Kidney (tissue), 13 donors: ENCODE measurements at regions not wholly inside any gene's neighbourhood (a gene's known extent, or its start where the extent isn't known, plus 50 kb on each side); places are given as distances from the start of the nearest gene placed in this dataset.

Experiments
- DNase-seq, 5 donors: peaks; one replicate each; pipeline ENCODE4 v3.0.0-alpha.2; 2013 to 2020
- FAIRE-seq: peaks from 2 replicates; lab custom pipeline; 2012; peaks lifted over from hg19 to GRCh38; lab: Jason Lieb, UNC
- H3K27ac ChIP-seq, 2 donors: one replicate each; pipeline ENCODE4 v1.7.0; 2013; ENCODE audit warnings: low read depth in 2 of 2, low read length in 2 of 2, inconsistent platforms in 1 of 2
- H3K27me3 ChIP-seq: one replicate; pipeline ENCODE4 v1.7.1; 2013; ENCODE audit warnings: low read length, inconsistent platforms; ENCODE audit not compliant: control insufficient read depth, insufficient read depth
- H3K36me3 ChIP-seq, 3 donors: one replicate each; pipeline versions ENCODE4 v1.7.0 to v1.7.1; 2013; ENCODE audit warnings: low read length in 3 of 3, control low read depth in 1 of 3, inconsistent platforms in 1 of 3; ENCODE audit not compliant: insufficient read depth in 3 of 3, control insufficient read depth in 2 of 3
- H3K4me1 ChIP-seq, 3 donors: one replicate each; pipeline versions ENCODE4 v1.7.0 to v1.7.1; 2013; ENCODE audit warnings: low read length in 3 of 3, inconsistent platforms in 1 of 3, low read depth in 1 of 3; ENCODE audit not compliant: control insufficient read depth in 2 of 3, insufficient read depth in 2 of 3
- H3K4me3 ChIP-seq, 3 donors: one replicate each; pipeline versions ENCODE4 v1.7.0 to v1.8.1; 2013; ENCODE audit warnings: low read length in 3 of 3, control low read depth in 1 of 3, inconsistent platforms in 1 of 3
- H3K9ac ChIP-seq, 3 donors: one replicate each; pipeline versions ENCODE4 v1.7.0 to v1.7.1; 2013; ENCODE audit warnings: low read length in 3 of 3, control low read depth in 1 of 3, inconsistent platforms in 1 of 3
- H3K9me3 ChIP-seq, 3 donors: one replicate each; pipeline versions ENCODE4 v1.7.0 to v1.7.1; 2013; ENCODE audit warnings: low read length in 3 of 3, control low read depth in 1 of 3, inconsistent platforms in 1 of 3; ENCODE audit not compliant: control insufficient read depth in 2 of 3, insufficient read depth in 1 of 3
- intact Hi-C: fragments of 100-400 bp; cut with DNase I; formaldehyde crosslinking; loops from one replicate; pipeline ENCODE4 v1.11.1; 2022
- TF ChIP-seq, protein P1 (sequence below): IDR thresholded peaks from 3 replicates; pipeline ENCODE4 v1.5.1; 2012; ENCODE audit warnings: mild to moderate bottlenecking, moderate library complexity, borderline replicate concordance; ENCODE audit not compliant: insufficient read depth; ENCODE audit errors: extremely low read depth
- donor health status: control.
- donor health status: control.
- donor health status: control.
- donor health status: control.
- donor health status: control.
- donor health status: DM: yes; HTN: yes; CAD: no.
- donor health status: Normal renal cell carcinoma (clear cell type).

DNA sequence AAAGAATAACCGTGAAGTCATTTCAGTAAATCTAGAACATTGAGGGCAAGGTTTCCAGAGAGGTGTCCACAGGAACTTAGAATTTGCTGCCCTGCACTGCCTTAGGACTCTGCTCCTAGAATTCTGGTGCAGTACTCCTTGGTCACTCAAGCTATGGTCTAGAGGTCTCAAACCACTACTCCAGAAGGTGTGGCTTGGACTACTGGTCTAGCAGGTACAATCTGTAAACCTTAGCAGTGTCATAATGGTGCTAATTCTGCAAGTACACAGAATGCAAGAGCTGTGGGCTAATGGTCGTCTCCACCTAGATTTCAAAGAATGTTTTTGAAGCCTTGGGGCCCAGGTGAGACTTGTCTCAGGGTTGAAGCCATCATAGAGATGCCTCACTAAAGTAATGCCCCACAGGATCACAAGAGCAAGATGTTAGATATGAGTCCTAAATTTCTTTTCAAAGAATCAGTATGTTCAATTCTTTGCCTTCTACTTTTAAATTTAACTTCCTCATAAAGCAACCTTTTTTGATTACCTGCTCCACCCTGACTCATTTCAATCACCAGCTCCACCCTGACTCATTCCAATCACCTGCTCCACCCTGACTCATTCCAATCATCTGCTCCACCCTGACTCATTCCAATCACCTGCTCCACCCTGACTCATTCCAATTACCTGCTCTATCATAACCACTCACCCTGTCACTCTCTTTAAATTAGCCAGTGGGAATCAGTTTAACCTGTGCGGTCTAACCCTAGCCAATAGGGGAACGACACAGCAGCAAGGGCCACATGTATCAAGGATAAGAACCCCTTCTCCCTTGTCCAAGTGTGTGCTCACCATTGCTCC, 1111.8 kb upstream of the ACO1 start:
- Histone ChIP-seq H3K4me1 (no peaks in the 10 kb centered on the region), H3K27me3 (no peaks in the 10 kb centered on the region), H3K4me3 (no peak overlapping the region), H3K36me3 (no peaks in the 10 kb centered on the region), H3K9me3 (no peaks in the 10 kb centered on the region), H3K27ac (no peak overlapping the region), H3K9ac (no peak overlapping the region)
- FAIRE-seq (no peak), DNase-seq (no peak)
- intact Hi-C loops: no loop called here
- TF ChIP-seq, protein P1, sequence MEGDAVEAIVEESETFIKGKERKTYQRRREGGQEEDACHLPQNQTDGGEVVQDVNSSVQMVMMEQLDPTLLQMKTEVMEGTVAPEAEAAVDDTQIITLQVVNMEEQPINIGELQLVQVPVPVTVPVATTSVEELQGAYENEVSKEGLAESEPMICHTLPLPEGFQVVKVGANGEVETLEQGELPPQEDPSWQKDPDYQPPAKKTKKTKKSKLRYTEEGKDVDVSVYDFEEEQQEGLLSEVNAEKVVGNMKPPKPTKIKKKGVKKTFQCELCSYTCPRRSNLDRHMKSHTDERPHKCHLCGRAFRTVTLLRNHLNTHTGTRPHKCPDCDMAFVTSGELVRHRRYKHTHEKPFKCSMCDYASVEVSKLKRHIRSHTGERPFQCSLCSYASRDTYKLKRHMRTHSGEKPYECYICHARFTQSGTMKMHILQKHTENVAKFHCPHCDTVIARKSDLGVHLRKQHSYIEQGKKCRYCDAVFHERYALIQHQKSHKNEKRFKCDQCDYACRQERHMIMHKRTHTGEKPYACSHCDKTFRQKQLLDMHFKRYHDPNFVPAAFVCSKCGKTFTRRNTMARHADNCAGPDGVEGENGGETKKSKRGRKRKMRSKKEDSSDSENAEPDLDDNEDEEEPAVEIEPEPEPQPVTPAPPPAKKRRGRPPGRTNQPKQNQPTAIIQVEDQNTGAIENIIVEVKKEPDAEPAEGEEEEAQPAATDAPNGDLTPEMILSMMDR: no peak

DNA sequence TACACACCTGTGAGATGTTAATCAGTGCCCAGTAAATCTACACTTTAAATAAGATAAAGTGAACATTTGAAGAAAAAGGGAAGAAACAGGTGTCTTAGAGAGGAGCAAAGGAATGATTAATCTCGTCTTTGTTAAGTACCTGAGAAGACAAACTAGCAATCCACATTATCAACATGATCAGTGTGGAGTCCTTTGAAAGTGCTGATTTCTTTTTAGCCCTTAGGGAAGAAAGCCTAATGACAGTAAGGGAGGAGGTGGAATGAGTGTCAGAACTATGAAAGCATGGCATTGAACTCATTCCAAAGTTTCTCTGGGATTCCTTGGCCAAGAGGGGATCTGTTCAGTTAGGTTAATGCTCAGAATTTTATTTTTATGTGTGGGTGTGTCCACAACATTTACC, 1109.0 kb upstream of the ACO1 start:
- intact Hi-C loops: no loop called here
- no peak overlapping the region for H3K27ac ChIP-seq
- DNase-seq (no peak), FAIRE-seq (no peak)
- H3K4me3 ChIP-seq: no peak overlapping the region
- H3K4me1 ChIP-seq: no peaks in the 10 kb centered on the region
- no peaks in the 10 kb centered on the region for H3K9me3 ChIP-seq
- H3K36me3 ChIP-seq: no peaks in the 10 kb centered on the region
- TF ChIP-seq, protein P1: no peak
- no peak overlapping the region for H3K9ac ChIP-seq
- H3K27me3 ChIP-seq: no peaks in the 10 kb centered on the region

DNA sequence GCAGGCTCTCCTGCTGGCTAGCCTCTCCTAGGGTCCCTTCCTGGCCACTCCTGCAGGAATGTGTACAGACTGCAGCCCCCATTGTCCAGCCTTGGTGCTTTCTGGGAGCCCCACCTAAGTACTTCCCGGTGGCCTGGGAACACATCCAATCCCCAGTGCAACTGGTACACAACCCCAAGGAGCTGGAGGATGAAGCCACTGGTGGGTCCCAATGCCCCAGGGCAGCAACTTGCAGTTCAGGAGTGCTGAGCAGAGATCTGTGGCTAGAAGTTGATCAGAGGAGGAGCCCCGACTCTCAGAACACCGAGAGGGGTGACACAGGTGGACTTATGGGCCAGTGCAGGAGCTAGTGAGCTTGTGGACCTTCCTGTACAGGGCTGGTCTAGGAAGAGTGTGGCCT, 1093.7 kb upstream of the ACO1 start:
- Histone ChIP-seq H3K36me3 (no peaks in the 10 kb centered on the region), H3K4me3 (no peak overlapping the region), H3K27me3 (no peaks in the 10 kb centered on the region), H3K9me3 (no peaks in the 10 kb centered on the region), H3K9ac (no peak overlapping the region), H3K4me1 (no peaks in the 10 kb centered on the region), H3K27ac (no peak overlapping the region)
- FAIRE-seq (no peak), DNase-seq (peak in 1 of 5 donors; percentile 53)
- TF ChIP-seq, protein P1: no peak
- intact Hi-C loops: no loop called here
